WTC11 (cell line): ENCODE measurements at regions not wholly inside any gene's neighbourhood (a gene's known extent, or its start where the extent isn't known, plus 50 kb on each side); places are given as distances from the start of the nearest gene placed in this dataset.

Experiments used
- ATF6 ChIP-seq: sonication (generic); formaldehyde crosslinking; IDR thresholded peaks from 2 replicates; pipeline ENCODE4 v1.8.1; 2023; ENCODE audit warnings: mild to moderate bottlenecking, missing genetic modification reagents
- MYBL2 ChIP-seq: sonication (generic); formaldehyde crosslinking; IDR thresholded peaks from 2 replicates; pipeline ENCODE4 v1.8.1; 2023; ENCODE audit warnings: mild to moderate bottlenecking, moderate library complexity, missing genetic modification reagents
- NFYB ChIP-seq: sonication (generic); formaldehyde crosslinking; conservative IDR thresholded peaks from 2 replicates; pipeline ENCODE4 v1.8.0; 2022; ENCODE audit warnings: low read depth, missing genetic modification reagents
- RELA ChIP-seq: sonication (generic); formaldehyde crosslinking; IDR thresholded peaks from 2 replicates; pipeline ENCODE4 v1.8.1; 2022; ENCODE audit warnings: missing genetic modification reagents, mild to moderate bottlenecking, borderline replicate concordance
- TF ChIP-seq, protein P1 (sequence below): sonication (generic); formaldehyde crosslinking; IDR thresholded peaks from 2 replicates; pipeline ENCODE4 v1.8.0; 2022; ENCODE audit warnings: mild to moderate bottlenecking, missing genetic modification reagents
- TF ChIP-seq, protein P2 (sequence below): fragments of 200-600 bp; IDR thresholded peaks from 2 replicates; pipeline ENCODE4 v1.8.0; 2022; ENCODE audit warnings: antibody characterized with exemption
- TF ChIP-seq, protein P3 (sequence below): fragments of 250-450 bp; sonication (Bioruptor Pico); IDR thresholded peaks from 2 replicates; pipeline ENCODE4 v1.9.0; 2021; ENCODE audit warnings: moderate library complexity, mild to moderate bottlenecking, inconsistent platforms, borderline replicate concordance
- TF ChIP-seq, protein P4 (sequence below): fragments of 250-450 bp; sonication (Bioruptor Pico); IDR thresholded peaks from 2 replicates; pipeline ENCODE4 v1.9.0; 2021; ENCODE audit warnings: mild to moderate bottlenecking

- TF ChIP-seq, protein P1, sequence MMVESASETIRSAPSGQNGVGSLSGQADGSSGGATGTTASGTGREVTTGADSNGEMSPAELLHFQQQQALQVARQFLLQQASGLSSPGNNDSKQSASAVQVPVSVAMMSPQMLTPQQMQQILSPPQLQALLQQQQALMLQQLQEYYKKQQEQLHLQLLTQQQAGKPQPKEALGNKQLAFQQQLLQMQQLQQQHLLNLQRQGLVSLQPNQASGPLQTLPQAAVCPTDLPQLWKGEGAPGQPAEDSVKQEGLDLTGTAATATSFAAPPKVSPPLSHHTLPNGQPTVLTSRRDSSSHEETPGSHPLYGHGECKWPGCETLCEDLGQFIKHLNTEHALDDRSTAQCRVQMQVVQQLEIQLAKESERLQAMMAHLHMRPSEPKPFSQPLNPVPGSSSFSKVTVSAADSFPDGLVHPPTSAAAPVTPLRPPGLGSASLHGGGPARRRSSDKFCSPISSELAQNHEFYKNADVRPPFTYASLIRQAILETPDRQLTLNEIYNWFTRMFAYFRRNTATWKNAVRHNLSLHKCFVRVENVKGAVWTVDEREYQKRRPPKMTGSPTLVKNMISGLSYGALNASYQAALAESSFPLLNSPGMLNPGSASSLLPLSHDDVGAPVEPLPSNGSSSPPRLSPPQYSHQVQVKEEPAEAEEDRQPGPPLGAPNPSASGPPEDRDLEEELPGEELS (CRISPR knock-in tag), result no peak
- no peak for TF ChIP-seq NFYB (CRISPR knock-in tag)
- TF ChIP-seq, protein P2, sequence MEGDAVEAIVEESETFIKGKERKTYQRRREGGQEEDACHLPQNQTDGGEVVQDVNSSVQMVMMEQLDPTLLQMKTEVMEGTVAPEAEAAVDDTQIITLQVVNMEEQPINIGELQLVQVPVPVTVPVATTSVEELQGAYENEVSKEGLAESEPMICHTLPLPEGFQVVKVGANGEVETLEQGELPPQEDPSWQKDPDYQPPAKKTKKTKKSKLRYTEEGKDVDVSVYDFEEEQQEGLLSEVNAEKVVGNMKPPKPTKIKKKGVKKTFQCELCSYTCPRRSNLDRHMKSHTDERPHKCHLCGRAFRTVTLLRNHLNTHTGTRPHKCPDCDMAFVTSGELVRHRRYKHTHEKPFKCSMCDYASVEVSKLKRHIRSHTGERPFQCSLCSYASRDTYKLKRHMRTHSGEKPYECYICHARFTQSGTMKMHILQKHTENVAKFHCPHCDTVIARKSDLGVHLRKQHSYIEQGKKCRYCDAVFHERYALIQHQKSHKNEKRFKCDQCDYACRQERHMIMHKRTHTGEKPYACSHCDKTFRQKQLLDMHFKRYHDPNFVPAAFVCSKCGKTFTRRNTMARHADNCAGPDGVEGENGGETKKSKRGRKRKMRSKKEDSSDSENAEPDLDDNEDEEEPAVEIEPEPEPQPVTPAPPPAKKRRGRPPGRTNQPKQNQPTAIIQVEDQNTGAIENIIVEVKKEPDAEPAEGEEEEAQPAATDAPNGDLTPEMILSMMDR, result no peak
- TF ChIP-seq ATF6, result no peak
- no peak for TF ChIP-seq RELA (CRISPR knock-in tag)
- TF ChIP-seq, protein P3, sequence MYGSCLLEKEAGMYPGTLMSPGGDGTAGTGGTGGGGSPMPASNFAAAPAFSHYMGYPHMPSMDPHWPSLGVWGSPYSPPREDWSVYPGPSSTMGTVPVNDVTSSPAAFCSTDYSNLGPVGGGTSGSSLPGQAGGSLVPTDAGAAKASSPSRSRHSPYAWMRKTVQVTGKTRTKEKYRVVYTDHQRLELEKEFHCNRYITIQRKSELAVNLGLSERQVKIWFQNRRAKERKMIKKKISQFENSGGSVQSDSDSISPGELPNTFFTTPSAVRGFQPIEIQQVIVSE (CRISPR knock-in tag), result no peak
- TF ChIP-seq, protein P4, sequence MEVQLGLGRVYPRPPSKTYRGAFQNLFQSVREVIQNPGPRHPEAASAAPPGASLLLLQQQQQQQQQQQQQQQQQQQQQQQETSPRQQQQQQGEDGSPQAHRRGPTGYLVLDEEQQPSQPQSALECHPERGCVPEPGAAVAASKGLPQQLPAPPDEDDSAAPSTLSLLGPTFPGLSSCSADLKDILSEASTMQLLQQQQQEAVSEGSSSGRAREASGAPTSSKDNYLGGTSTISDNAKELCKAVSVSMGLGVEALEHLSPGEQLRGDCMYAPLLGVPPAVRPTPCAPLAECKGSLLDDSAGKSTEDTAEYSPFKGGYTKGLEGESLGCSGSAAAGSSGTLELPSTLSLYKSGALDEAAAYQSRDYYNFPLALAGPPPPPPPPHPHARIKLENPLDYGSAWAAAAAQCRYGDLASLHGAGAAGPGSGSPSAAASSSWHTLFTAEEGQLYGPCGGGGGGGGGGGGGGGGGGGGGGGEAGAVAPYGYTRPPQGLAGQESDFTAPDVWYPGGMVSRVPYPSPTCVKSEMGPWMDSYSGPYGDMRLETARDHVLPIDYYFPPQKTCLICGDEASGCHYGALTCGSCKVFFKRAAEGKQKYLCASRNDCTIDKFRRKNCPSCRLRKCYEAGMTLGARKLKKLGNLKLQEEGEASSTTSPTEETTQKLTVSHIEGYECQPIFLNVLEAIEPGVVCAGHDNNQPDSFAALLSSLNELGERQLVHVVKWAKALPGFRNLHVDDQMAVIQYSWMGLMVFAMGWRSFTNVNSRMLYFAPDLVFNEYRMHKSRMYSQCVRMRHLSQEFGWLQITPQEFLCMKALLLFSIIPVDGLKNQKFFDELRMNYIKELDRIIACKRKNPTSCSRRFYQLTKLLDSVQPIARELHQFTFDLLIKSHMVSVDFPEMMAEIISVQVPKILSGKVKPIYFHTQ (CRISPR knock-in tag), result no peak
- TF ChIP-seq MYBL2 (CRISPR knock-in tag), result no peak
These were observed 924.7 kb upstream of the CELF2 start for GRCh38 chr10:10093021-10093420.
